Endothelial cell of umbilical vein (primary cell): ENCODE measurements at regions not wholly inside any gene's neighbourhood (a gene's known extent, or its start where the extent isn't known, plus 50 kb on each side); places are given as distances from the start of the nearest gene placed in this dataset.

Source experiments
- BruUV-seq: library from RNA; stranded (reverse); fragments of 400-500 nt; replicated peaks from 2 replicates; lab custom pipeline; 2021; lab: Mats Ljungman, UMichigan
- CTCF ChIA-PET: fragments of 300-600, 350-600 bp; sonication (Branson Sonifier 250); formaldehyde crosslinking; loops from one replicate; lab custom pipeline; 2021; ENCODE audit warnings: antibody characterized with exemption, inconsistent platforms; lab: Charles Lee
- POLR2A ChIA-PET: fragments of 300-600, 350-600 bp; sonication (Branson Sonifier 250); formaldehyde crosslinking; loops from one replicate; lab custom pipeline; 2021; ENCODE audit warnings: antibody characterized with exemption, inconsistent platforms; lab: Charles Lee
- DNase-seq: peaks from one replicate; pipeline ENCODE4 v3.0.0-alpha.2; 2011; ENCODE audit warnings: low read depth, low spot score
- FAIRE-seq: peaks from 2 replicates; lab custom pipeline; 2011; peaks lifted over from hg19 to GRCh38; lab: Jason Lieb, UNC
- H2AFZ ChIP-seq: 2 replicates; pipeline ENCODE4 v1.6.0; 2012; ENCODE audit warnings: low read depth, low read length, control low read depth, inconsistent platforms
- H3K27ac ChIP-seq: 2 replicates; pipeline ENCODE4 v1.5.1; 2011; ENCODE audit warnings: low read depth, mild to moderate bottlenecking, control low read depth, low read length, moderate library complexity; ENCODE audit not compliant: insufficient read depth
- H3K27me3 ChIP-seq, 2 experiments: 2 replicates each; pipeline versions ENCODE4 v1.6.0 to v1.6.1; 2011; ENCODE audit warnings: low read length in 2 of 2, mixed read lengths in 1 of 2; ENCODE audit not compliant: control insufficient read depth in 2 of 2, insufficient read depth in 2 of 2
- H3K36me3 ChIP-seq, 2 experiments: 2 replicates in 1 of 2; 3 replicates in 1 of 2; pipeline ENCODE4 v1.5.1; 2011; ENCODE audit warnings: low read length in 2 of 2, mild to moderate bottlenecking in 1 of 2, moderate library complexity in 1 of 2; ENCODE audit not compliant: control insufficient read depth in 2 of 2, insufficient read depth in 2 of 2; ENCODE audit errors: extremely low read depth in 1 of 2
- H3K4me1 ChIP-seq: 3 replicates; pipeline ENCODE4 v1.5.1; 2011; ENCODE audit warnings: mild to moderate bottlenecking, low read length; ENCODE audit not compliant: control insufficient read depth, insufficient read depth; ENCODE audit errors: extremely low read depth
- H3K4me2 ChIP-seq: 2 replicates; pipeline ENCODE4 v1.6.1; 2011; ENCODE audit warnings: low read length, control low read depth, mixed read lengths; ENCODE audit not compliant: insufficient read depth
- H3K4me3 ChIP-seq, 3 experiments: fragments of 200-600 bp in 1 of 3; sonication (generic), shearing (Covaris generic) in 1 of 3; replicated peaks in 1 of 3; 2 replicates each; pipeline ENCODE4 v1.5.1; 2011 to 2016; ENCODE audit warnings: control low read depth in 3 of 3, low read length in 3 of 3, mild to moderate bottlenecking in 2 of 3, inconsistent platforms in 1 of 3, low read depth in 1 of 3, moderate library complexity in 1 of 3; ENCODE audit not compliant: insufficient read depth in 1 of 3
- H3K79me2 ChIP-seq: 2 replicates; pipeline ENCODE4 v1.6.0; 2012; ENCODE audit warnings: low read length, inconsistent platforms; ENCODE audit not compliant: control insufficient read depth, insufficient read depth
- H3K9ac ChIP-seq: replicated peaks from 2 replicates; pipeline ENCODE3; 2011; ENCODE audit warnings: low read length, control low read depth; ENCODE audit not compliant: insufficient read depth; ENCODE audit errors: extremely low read depth
- H3K9me1 ChIP-seq: replicated peaks from 3 replicates; pipeline ENCODE4 v1.6.0; 2011; ENCODE audit warnings: mild to moderate bottlenecking, low read length; ENCODE audit not compliant: control insufficient read depth, insufficient read depth; ENCODE audit errors: extremely low read depth
- H3K9me3 ChIP-seq: replicated peaks from 2 replicates; pipeline ENCODE4 v1.5.1; 2012; ENCODE audit warnings: low read length, inconsistent platforms; ENCODE audit not compliant: control insufficient read depth, insufficient read depth
- H4K20me1 ChIP-seq: replicated peaks from 2 replicates; pipeline ENCODE3; 2011; ENCODE audit warnings: mild to moderate bottlenecking, low read length; ENCODE audit not compliant: control insufficient read depth, insufficient read depth; ENCODE audit errors: extremely low read depth
- CTCF ChIP-seq, 2 donors: IDR thresholded peaks; 1 replicate in 1 of 2; 2 replicates in 1 of 2; pipeline ENCODE4 v1.5.1; 2011; ENCODE audit warnings: low read length in 2 of 2, mild to moderate bottlenecking in 2 of 2, moderate library complexity in 2 of 2, control low read depth in 1 of 2, inconsistent platforms in 1 of 2, low read depth in 1 of 2; ENCODE audit not compliant: insufficient read depth in 1 of 2; ENCODE audit errors: extremely low read depth in 1 of 2
- EZH2 ChIP-seq: IDR thresholded peaks from 2 replicates; pipeline ENCODE4 v1.6.1; 2012; ENCODE audit warnings: borderline replicate concordance, low read depth, mild to moderate bottlenecking, moderate library complexity, low read length, inconsistent platforms; ENCODE audit not compliant: severe bottlenecking
- FOS ChIP-seq: IDR thresholded peaks from 2 replicates; pipeline ENCODE4 v1.6.1; 2011; ENCODE audit warnings: mild to moderate bottlenecking, low read length, moderate library complexity, borderline replicate concordance; ENCODE audit not compliant: insufficient read depth
- GATA2 ChIP-seq: IDR thresholded peaks from 2 replicates; pipeline ENCODE4 v1.7.0; 2011; ENCODE audit warnings: low read depth, mild to moderate bottlenecking, moderate library complexity, mixed read lengths, low read length; ENCODE audit not compliant: insufficient read length, insufficient read depth
- JUN ChIP-seq: IDR thresholded peaks from 2 replicates; pipeline ENCODE4 v1.6.1; 2011; ENCODE audit warnings: borderline replicate concordance, low read depth; ENCODE audit not compliant: insufficient read length, insufficient read depth
- MAX ChIP-seq: IDR thresholded peaks from 2 replicates; pipeline ENCODE4 v1.6.1; 2011; ENCODE audit not compliant: insufficient read depth, insufficient read length
- MYC ChIP-seq: IDR thresholded peaks from one replicate; pipeline ENCODE4 v1.6.1; 2011; ENCODE audit warnings: mild to moderate bottlenecking, low read depth, low read length
- POLR2A ChIP-seq: IDR thresholded peaks from 2 replicates; pipeline ENCODE4 v1.6.1; 2012; ENCODE audit warnings: low read depth, mild to moderate bottlenecking, control low read depth, low read length
- POLR2AphosphoS5 ChIP-seq: IDR thresholded peaks from 2 replicates; pipeline ENCODE4 v1.6.1; 2012; ENCODE audit warnings: low read depth, mild to moderate bottlenecking, control low read depth, low read length, moderate library complexity; ENCODE audit not compliant: insufficient read depth
- dilution Hi-C: fragments of 300-500 bp; cut with MboI; formaldehyde crosslinking; loops from one replicate; pipeline ENCODE4 v1.15.0; 2019; ENCODE audit warnings: low sequenced_read_pairs; ENCODE audit not compliant: extremely low pct_ligation_motif_present
- intact Hi-C: fragments of 100-400 bp; cut with micrococcal nuclease; formaldehyde crosslinking; loops from one replicate; pipeline ENCODE4 v1.10.0; 2022

- TF ChIP-seq GATA2, result no peak
- no peak for TF ChIP-seq CTCF (IDR thresholded peaks at IDR 0.05; ENCODE audit: extremely low read depth in 1 of 2, insufficient read depth in 1 of 2, low read depth in 1 of 2, low read length in 2 of 2)
- TF ChIP-seq MYC, result no peak
- no peak for TF ChIP-seq JUN
- no peak for TF ChIP-seq EZH2
- no peak for TF ChIP-seq POLR2A
- TF ChIP-seq MAX, result no peak
- TF ChIP-seq FOS, result no peak
- no peak for TF ChIP-seq POLR2AphosphoS5
- intact Hi-C loops (no loop called here), dilution Hi-C loops (no loop called here)
- Histone ChIP-seq H3K79me2 (no peaks in the 10 kb centered on the region), H3K9me1 (no peaks in the 10 kb centered on the region), H4K20me1 (no peaks in the 10 kb centered on the region), H2AFZ (no peak overlapping the region), H3K4me2 (no peak overlapping the region), H3K4me3 (no peak overlapping the region), H3K9me3 (no peaks in the 10 kb centered on the region), H3K36me3 (no peaks in the 10 kb centered on the region), H3K27ac (no peak overlapping the region), H3K27me3 (no peaks in the 10 kb centered on the region), H3K4me1 (no peaks in the 10 kb centered on the region), H3K9ac (no peak overlapping the region)
- no peak for FAIRE-seq
- no TSS peak for BruUV-seq
- ChIA-PET POLR2A (no interaction called here), CTCF (no interaction called here)
- no peak for DNase-seq
Observed at GRCh38 chr11:23097891-23098290, 237.6 kb upstream of the CCDC179 start.
